HG02840 (cell line): ENCODE measurements at regions not wholly inside any gene's neighbourhood (a gene's known extent, or its start where the extent isn't known, plus 50 kb on each side); places are given as distances from the start of the nearest gene placed in this dataset.

Source experiments
- ATAC-seq: cut with Tn5 transposase; IDR thresholded peaks from one replicate; pipeline ENCODE4 v1.9.1; 2021; ENCODE audit warnings: mild to moderate bottlenecking, moderate library complexity, moderate number of reproducible peaks; ENCODE audit not compliant: unreplicated experiment, low FRiP score

DNA sequence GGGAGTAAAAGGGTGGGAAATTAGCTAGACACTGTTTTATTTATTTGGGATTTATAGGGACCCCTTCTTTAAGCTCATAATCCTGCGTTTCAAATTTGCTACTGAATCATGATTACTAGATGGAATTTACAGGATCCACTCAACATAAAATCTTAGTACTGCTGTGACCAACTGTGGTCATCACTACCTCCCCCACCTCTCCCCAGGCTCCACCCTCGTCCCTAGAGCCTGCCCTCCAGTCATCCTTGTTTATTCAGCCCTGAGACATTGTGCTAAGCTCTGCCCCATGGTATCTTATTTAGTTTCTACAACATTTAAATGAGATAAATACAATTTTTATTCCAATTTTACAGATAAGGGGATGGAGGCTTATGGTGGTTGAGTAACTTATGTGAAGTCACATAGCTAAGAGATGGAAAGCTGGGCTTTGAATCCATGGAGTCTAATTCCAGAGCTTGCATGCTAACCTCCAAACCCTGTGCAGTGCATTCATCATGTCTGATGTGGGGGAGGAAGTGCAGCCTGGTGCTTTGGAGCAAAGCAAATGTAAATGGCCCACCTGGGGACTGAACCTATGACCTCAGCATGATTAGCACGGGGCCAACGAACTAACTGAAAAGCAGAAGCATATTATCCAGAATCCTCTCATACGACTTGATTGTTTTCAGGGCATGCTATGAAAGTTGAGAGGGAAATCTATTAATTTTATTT, 502.4 kb downstream of the TMEM182 start:
- no peak for ATAC-seq

DNA sequence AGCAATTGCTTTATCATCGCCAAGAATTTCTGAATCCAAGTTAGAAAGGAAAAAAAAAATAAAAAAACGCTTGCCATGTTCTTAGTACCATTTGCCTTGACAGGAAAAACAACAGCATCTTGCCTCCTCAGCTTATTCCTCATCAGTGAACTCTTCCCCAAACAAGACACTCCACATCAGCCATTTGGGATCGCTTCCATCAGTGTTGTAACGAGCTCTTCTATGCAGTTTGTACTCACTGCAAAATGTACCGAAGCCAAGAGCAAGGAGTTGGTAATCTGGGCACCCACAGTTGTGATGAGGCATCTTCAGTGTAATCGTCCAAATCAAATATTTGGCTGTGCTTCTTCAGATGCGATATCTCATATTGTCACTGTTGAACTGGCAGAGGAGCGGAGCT, 503.7 kb downstream of the TMEM182 start:
- ATAC-seq = no peak

DNA sequence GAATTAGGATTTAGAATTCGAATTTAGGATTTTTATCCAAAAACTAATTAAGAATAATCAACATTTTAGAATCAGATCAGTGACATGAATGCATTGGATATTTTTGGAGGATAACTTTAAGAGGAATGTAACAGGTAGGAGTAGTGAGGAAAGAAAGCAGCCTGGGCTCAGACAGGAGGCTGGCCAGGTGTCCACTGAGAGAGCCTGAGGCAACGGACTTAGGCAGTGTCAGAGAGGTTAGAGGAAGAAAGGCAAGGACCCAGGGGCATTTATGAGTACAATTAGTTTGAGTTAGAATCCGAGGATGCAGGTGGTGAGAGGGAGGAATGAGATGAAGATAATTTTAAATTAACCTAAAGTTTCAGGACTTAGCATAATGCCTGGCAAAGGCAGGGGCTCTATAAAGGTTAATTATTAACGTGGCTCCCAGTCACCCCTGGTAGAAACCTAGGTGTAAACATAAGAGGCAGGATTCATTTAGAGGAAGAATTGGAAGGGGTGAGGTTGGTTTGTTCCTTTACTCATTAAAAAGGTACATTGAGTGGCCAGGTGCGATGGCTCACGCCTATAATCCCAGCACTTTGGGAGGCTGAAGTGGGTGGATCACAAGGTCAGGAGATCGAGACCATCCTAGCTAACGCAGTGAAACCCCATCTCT, 507.1 kb downstream of the TMEM182 start:
- no peak for ATAC-seq

DNA sequence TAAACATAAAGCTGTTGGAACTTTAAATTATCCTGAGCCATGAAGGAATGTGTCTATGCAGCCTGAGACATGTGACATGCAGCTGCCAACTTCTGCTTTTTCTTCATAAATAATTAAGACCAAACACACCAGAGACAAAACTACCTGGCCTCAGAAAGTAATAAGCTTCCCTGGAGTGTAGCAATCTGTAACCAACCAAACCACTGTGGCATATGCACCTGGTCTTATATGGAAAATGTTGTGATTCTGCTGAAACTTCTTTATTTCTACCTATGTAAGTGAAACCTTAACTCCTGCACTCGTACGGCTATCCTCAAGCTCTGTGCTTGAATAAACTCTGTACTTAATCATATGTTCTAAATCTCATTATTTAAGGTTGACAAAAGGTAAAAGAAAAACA, 515.0 kb downstream of the TMEM182 start:
- ATAC-seq = no peak

DNA sequence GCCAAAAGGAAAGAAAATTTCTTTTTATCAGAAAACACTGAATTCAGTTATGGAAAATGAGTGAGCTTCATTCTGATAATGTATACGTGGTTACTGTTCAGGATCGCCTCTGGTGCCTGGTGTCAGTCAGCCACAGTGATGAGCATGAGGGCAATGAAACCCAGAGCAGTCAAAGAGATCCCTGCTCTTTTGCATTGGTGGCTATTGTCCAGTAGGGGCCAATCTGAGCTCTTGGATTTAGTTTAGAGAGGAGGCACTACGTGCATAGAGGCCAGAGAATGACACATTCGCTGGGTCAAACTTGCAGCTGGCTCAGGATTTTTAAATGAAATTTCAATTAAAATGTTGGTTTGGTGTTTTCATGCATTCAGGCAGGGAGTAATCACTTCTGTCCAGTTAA, 522.9 kb downstream of the TMEM182 start:
- no peak for ATAC-seq

DNA sequence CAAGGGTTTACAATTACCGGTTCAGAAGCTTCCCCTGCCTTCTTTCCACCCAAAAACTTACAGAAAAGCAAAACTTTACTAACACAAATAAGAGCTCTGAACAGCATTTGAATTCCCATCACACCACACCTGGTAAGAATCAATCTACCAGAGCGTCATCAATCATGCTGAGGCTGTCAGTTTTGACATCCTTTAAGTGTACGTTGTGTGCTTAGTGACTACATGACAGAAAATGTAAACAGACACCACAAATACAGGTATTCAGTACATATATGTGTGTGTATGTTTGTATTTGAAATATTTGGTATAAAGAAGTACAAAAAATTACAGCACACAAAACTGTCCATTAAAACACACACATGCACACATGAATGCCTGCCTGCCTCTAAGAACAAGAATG, 523.5 kb downstream of the TMEM182 start:
- no peak for ATAC-seq

DNA sequence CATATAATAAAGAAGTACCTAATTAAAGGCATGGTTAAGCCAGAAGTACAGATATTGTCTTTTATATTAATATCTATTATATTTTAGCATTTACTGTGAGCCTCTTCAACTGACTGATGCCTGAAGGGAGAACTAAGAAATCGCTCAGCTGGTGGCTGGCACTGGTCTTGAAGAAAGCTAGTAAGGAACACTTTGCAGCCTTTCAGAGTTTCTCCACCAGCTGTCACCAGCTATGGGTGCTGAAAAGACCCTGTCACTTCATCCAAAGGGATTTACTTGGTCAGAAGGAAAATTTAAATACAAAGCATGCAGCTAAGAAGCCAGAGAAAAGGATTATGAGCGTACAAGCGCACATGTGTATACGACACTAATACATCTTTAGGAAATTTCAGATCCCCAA, 525.9 kb downstream of the TMEM182 start:
- ATAC-seq = no peak

DNA sequence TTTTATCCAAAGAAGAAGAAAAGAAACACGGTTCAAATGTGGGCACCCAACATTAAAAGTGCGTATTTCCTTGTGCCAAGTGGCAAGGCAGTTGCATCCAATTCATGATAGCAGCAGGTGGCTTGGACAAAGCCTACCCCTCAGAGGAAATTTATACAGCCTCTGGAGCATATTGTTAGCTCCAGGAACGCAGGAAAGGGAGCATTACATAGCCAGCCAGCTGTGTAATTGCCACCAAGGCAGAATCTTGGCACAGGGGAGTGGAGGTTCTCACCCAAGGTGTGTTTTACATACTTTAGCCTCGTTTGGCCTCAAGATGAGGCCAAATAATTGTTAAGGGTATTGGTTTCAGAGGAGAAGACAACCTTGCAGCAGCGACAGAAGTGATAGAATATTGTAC, 526.9 kb downstream of the TMEM182 start:
- ATAC-seq = no peak

DNA sequence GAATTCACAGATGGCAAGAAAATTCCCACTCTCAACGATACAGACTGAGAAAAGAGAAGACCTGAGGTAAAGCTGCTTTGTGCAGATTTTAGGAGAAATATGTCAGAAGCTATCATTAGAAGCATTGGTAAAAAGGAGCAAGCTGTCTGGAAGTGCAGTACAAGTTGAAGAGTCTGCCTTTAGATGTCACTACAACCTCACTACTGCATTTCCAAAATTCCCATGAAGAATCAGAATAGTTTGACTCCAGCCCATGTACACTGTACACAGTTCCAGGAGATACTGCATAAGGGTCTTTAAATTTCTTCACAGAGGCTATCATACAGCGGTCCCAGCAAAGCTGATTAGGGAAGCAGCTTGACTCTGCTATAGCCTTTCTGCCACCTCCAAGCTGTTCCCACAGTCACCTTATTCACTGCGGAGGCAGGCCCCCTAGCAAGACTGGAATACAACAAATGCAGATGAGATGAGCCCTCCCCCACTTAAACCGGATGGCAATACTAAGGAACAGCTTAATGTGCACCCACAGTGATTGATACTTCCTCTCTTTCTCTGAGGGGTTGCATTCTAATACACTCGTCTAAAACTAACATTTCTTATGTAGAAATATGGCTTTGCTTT, 527.4 kb downstream of the TMEM182 start:
- ATAC-seq = no peak

DNA sequence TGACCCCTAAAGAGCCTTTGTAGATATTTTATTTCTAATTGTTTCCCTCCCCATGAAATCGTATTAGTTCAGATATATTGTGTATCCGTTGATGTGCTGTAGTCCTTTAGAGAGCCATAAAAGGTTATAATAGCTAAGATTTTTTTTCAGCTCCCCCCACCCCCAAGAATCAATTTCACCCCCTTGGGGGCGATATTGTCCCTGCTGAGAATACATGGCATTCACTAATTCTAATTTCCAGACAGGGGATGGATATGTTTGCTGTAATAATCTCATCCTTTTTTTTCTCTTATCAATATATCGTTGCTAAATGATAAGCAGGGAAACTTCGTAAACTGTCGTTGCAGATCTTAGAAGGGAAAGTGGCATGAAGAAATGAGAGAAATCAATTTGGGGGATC, 530.7 kb downstream of the TMEM182 start:
- no peak for ATAC-seq

DNA sequence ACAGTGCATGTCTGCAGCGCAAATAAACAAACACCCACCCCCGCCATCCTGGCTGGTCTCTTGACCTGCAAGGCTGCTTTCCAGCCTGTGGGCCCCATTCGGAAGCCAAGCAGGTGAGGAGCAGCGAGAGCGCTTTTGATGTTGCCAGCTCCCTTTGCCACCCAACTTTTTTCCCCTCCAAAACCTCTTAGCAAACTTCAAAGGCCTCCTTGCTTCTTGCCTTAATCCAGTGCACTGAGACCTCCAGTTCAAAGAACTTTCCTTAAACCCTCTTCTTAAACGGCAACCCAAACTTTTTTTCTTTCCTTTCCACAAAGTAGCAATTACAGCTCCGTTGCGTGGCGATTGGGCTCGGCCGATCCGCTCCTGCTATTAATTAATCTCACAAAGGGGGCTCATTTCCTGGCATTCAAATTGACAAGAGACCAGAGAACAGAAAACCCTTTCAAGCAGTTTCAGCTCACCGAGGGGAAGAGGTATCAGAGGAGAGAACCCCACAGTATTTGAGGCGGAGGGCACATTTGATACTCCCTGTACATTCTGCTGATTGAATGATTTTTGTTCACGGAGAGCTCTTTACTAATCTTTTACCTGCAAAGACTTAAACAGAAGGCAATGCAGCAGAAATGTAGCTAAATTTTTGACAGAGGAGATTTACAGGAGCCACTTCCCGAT, 531.4 kb downstream of the TMEM182 start:
- no peak for ATAC-seq

DNA sequence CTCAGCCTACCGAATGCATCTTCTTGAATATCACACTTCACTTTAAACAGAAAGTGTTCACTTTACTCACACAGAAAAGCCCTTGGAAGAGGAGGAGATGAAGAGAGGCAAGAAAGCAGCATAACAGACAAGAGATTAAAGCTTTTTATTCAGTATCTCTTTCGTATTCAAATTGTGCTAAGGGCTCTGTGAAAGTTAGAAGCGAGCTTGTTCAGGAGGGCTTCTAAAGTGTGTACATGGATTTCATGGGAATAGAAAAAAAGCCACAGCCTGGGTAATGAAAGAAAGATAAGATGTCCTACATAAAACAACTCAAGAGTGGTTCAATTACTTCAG, 531.9 kb downstream of the TMEM182 start:
- no peak for ATAC-seq

DNA sequence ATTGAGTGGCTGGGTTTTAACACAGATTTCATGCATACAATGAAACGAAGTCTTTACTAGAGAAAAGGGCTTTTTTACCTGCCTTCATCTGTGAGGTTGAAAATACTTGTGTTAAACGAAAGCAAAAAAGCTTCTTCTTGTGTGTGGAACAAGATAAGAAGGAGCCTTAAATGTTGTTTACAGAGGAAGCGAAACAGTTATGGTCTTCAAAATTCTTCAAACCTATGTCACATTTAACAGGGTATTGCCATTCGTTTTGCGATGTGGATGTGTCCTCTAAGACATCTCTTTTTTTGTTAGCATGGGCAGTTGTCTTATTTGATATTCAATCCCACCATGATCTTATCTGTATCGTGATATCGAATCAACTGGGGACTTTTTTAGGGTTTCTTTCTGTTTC, 532.6 kb downstream of the TMEM182 start:
- no peak for ATAC-seq

DNA sequence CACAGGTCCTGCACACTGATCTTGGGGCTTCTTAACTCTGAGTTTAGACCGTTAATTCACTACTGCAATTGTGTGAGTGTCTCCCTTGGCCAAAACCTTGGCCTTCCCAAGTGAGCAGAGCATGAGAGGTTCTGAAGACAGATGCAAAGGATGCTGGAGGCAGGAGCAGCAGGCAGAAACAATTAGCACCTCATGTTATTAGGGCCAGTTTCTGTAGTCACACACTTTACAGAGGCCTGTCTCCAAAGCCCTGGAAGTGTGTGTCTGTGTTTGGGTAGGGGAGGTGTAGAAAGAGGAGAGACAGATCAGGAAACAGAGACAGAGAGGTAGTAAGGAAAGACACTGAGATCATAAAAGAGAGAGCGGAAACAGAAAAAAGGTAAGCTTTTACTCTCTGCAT, 533.8 kb downstream of the TMEM182 start:
- no peak for ATAC-seq

DNA sequence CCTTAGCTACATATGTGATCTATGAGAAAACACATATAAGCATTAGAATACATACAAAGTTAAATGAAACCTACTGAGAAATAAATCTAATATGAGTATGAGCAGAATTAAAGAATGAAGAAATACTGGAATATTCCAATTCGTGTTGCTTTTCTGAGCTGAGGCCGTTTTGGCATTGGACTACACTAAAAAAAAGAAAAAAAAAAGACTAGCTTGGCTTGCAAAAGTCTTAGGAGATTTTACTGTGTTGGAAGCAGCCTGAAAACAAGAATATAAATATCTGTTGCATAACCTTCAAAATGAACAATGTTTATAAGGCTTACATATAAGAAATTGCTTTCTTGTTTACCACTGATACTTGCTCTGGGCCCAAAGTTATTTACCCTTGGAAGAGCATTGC, 562.8 kb downstream of the TMEM182 start:
- no peak for ATAC-seq

DNA sequence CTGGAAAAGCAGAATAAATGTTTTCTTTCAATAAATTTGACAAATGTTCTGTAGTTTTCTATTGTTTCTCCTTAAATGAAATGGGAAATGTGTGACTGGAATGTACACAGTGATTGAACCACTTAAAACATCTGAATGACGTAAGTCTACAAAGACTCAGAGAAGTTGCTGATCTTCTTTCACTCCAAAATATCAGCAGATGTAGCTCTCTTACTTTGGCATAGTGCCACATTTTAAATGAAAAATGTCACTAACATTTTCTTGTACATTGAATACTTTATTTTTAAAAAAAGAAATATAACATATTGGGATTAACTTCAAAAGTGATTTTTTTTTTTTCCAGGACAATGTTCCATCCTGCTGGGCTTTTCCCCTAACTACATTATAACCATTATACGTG, 565.6 kb downstream of the TMEM182 start:
- no peak for ATAC-seq

DNA sequence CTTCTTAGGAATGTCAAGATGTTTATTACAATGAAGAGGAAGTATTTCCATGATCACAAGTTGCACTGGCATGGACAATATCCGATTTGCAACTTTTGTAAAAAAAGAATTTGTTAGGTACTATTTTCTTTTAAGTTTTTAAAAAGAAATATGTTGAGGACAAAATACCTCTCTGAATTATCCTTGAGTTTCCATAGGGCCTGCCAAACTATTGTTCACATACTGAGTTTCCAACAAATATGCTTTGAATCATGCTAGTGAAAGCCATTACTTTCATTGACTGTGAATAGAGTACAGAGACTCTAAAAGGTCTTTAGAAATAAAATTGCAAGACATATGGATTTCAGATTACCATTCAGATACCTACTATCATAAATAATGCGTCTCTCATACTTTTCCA, 566.1 kb downstream of the TMEM182 start:
- ATAC-seq = no peak

DNA sequence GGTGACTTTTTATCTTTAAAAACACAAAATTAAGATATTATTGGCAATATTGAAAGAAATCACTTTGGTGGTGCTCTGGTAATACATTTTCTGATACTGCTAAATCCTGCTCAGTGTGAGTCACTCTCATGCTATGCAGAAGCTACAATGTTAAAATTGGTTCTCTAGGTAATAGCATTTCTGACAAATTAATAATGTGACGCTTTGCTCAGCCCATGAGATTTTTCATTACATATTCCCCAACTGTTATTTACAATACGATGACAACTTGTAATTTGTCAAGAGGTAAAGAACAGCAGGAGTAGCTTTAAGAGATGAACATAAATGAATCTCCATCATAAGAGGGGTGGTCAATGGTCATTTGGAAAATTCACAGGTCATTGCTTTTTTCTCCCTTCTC, 573.6 kb downstream of the TMEM182 start:
- ATAC-seq = no peak

DNA sequence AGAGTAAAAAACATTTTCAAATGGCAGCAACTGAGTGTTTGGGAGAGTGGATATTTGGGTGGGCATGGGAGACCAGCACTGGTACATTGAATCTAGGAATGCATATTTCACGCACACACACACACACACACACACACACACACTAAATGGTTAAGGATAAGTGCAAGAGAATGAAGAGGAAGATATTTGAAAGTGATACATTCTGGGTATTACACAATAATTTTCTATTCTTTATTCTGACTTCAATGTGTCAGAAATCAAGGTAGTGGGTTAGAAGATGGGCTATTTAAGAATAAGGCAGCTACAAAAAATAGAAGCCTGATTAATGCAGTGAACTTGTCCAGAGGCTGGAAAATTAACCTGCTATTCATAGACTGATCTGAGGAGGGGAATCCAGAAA, 577.0 kb downstream of the TMEM182 start:
- no peak for ATAC-seq

DNA sequence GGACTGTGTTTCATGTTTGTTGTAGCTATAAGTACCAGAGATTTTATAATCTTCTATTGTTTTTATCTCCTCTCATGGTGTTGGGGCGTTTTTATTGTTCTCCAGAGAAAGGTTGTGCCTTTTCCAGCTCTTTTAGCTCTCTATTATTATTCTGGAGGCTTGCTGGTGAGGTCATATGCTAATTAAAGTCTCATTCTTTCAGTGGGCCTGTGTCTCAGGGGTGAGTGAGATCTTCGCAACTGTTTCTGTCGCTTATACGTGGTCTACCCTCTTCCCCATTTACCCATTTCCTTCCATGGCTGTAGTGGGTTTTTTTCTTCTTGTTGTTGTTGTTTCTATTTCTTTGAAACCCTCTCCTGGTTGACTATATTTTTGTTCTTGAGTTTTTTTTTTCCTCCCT, 584.9 kb downstream of the TMEM182 start:
- no peak for ATAC-seq

DNA sequence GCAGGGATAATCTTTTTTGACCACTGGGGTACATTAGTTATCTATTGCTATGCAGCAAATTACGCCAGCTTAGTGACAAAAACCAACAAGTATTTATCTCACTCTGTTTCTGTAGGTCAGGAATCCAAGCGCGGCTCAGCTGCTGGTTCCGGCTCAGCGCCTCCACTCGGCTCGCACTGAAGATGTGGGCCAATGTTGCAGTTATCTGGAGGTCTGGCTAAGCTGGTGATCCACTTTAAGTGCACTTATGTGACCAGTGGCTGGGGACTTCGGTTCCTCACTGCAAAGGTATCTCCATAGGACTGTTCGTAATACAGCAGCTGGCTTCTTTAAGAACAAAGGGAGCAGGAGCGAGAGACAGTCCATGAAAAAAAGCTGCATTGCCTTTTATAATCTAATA, 591.9 kb downstream of the TMEM182 start:
- no peak for ATAC-seq

DNA sequence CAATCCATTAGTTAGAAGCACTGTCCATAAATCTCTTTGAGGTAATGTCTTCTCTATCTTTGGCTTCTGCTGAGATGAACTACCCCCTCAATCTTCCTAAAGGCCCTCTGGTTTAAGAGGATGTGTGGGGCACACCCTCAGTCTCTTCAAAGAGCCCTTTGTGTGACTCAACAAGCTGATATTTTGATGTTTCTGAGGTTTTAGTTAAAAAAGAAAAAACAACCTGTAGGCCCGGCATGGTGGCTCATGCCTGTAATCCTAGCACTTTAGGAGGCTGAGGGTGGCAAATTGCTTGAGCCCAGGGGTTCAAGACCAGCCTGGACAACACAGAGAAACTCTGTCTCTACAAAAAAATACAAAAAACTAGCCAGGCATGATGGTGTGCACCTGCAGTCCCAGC, 593.5 kb downstream of the TMEM182 start:
- no peak for ATAC-seq
